Tibial nerve (tissue), 4 donors: ENCODE measurements at regions not wholly inside any gene's neighbourhood (a gene's known extent, or its start where the extent isn't known, plus 50 kb on each side); places are given as distances from the start of the nearest gene placed in this dataset.

ENCODE experiments used
- DNase-seq, 2 donors: peaks; one replicate each; pipeline ENCODE4 v3.0.0-alpha.2; 2019; ENCODE audit warnings: low spot score in 2 of 2
- H3K27ac ChIP-seq, 4 donors: fragments of 200-600 bp; sonication (generic) in 3 of 4; one replicate each; pipeline ENCODE4 v1.5.1; 2017 to 2019; ENCODE audit warnings: mild to moderate bottlenecking in 1 of 4
- H3K27me3 ChIP-seq, 2 donors: fragments of 200-600 bp; sonication (generic) in 1 of 2; one replicate each; pipeline versions ENCODE4 v1.5.1 to v1.6.0; 2017 to 2019
- H3K36me3 ChIP-seq, 3 donors: fragments of 200-600 bp; sonication (generic); one replicate each; pipeline ENCODE4 v1.5.1; 2018 to 2019
- H3K4me1 ChIP-seq, 4 donors: fragments of 200-600 bp; sonication (generic) in 3 of 4; one replicate each; pipeline ENCODE4 v1.5.1; 2017 to 2019
- H3K4me3 ChIP-seq, 4 donors: fragments of 200-600 bp; sonication (generic) in 3 of 4; one replicate each; pipeline ENCODE4 v1.5.1; 2017 to 2019; ENCODE audit warnings: mild to moderate bottlenecking in 1 of 4, moderate library complexity in 1 of 4
- H3K9me3 ChIP-seq, 4 donors: fragments of 200-600 bp; sonication (generic) in 3 of 4; one replicate each; pipeline ENCODE4 v1.5.1; 2017 to 2019
- EP300 ChIP-seq, 2 donors: sonication (generic); formaldehyde crosslinking; IDR thresholded peaks; one replicate each; pipeline ENCODE4 v1.6.1; 2017; ENCODE audit warnings: antibody characterized with exemption in 2 of 2, mild to moderate bottlenecking in 1 of 2
- POLR2A ChIP-seq, 2 donors: fragments of 450-650 bp; IDR thresholded peaks; one replicate each; pipeline ENCODE4 v1.6.1; 2017; ENCODE audit warnings: antibody characterized with exemption in 2 of 2, mild to moderate bottlenecking in 2 of 2, moderate library complexity in 2 of 2
- WGBS, 2 donors: methylation state at CpG; one replicate each; pipeline ENCODE4 v1.1.5; 2018; 5-methylcytosine and 5-hydroxymethylcytosine counted together
- TF ChIP-seq, protein P1 (sequence below), 5 experiments: fragments of 200-600 bp in 3 of 5; fragments of 450-650 bp in 2 of 5; sonication (generic) in 3 of 5; IDR thresholded peaks; one replicate each; pipeline ENCODE4 v1.5.1; 2016 to 2019; ENCODE audit warnings: antibody characterized with exemption in 5 of 5, mild to moderate bottlenecking in 3 of 5, moderate library complexity in 2 of 5

DNA sequence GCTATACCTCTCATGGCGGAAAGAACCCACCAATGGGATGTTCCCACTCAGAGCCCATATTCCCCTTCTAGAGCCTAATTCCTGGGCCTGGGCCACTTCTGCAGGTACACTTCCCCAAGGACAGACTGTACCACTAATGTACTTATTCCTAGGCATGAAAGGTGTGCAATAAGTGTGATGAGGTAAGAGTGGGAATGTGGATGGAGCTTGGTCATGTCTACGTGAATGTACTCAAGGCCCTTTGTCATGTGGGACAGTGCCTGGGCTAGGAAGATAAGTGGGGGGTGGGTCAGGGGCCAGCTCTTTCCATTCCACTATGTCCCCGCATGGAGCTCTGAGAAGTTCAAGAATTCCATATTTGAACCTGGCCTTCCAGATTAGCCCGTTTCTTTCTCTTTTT lies 63.4 kb upstream of the FUT8 start:
- WGBS, 2 donors = 92 to 99% methylated on average over 4 of the region's 4 CpGs
- H3K4me1 ChIP-seq = peaks cover 0 to 10% (median 0%) of the 10 kb centered on the region in 4 donors
- H3K27me3 ChIP-seq = no peaks in the 10 kb centered on the region
- no peak overlapping the region for H3K27ac ChIP-seq
- TF ChIP-seq POLR2A (IDR thresholded peaks at IDR 0.05) (no peak), EP300 (IDR thresholded peaks at IDR 0.05) (no peak)
- TF ChIP-seq, protein P1, sequence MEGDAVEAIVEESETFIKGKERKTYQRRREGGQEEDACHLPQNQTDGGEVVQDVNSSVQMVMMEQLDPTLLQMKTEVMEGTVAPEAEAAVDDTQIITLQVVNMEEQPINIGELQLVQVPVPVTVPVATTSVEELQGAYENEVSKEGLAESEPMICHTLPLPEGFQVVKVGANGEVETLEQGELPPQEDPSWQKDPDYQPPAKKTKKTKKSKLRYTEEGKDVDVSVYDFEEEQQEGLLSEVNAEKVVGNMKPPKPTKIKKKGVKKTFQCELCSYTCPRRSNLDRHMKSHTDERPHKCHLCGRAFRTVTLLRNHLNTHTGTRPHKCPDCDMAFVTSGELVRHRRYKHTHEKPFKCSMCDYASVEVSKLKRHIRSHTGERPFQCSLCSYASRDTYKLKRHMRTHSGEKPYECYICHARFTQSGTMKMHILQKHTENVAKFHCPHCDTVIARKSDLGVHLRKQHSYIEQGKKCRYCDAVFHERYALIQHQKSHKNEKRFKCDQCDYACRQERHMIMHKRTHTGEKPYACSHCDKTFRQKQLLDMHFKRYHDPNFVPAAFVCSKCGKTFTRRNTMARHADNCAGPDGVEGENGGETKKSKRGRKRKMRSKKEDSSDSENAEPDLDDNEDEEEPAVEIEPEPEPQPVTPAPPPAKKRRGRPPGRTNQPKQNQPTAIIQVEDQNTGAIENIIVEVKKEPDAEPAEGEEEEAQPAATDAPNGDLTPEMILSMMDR (IDR thresholded peaks at IDR 0.05) = no peak
- H3K36me3 ChIP-seq = no peaks in the 10 kb centered on the region
- H3K9me3 ChIP-seq = no peaks in the 10 kb centered on the region
- H3K4me3 ChIP-seq = no peak overlapping the region
- no peak for DNase-seq

- 89 to 92% methylated on average over 6 of the region's 6 CpGs for WGBS, 2 donors
- H3K4me1 ChIP-seq = peaks cover 0 to 6% (median 3%) of the 10 kb centered on the region in 4 donors
- no peak overlapping the region for H3K4me3 ChIP-seq
- H3K9me3 ChIP-seq = no peaks in the 10 kb centered on the region
- TF ChIP-seq, protein P1 (IDR thresholded peaks at IDR 0.05) = no peak
- TF ChIP-seq POLR2A (IDR thresholded peaks at IDR 0.05) (no peak), EP300 (IDR thresholded peaks at IDR 0.05) (no peak)
- no peaks in the 10 kb centered on the region for H3K27me3 ChIP-seq
- no peaks in the 10 kb centered on the region for H3K36me3 ChIP-seq
- DNase-seq = no peak
- H3K27ac ChIP-seq = peak overlapping the region in 1 of 4 donors; percentile 34
Measured at GRCh38 chr14:65351493-65352194, 60.9 kb upstream of the FUT8 start.

GRCh38 chr14:65352964-65353530 lies 59.5 kb upstream of the FUT8 start:
- no peak for DNase-seq
- WGBS, 2 donors = 96% methylated on average over 2 of the region's 2 CpGs
- peaks cover 0 to 8% (median 0%) of the 10 kb centered on the region in 4 donors for H3K4me1 ChIP-seq

GRCh38 chr14:65354131-65354530 lies 58.4 kb upstream of the FUT8 start:
- DNase-seq = no peak
- TF ChIP-seq, protein P1 (IDR thresholded peaks at IDR 0.05) = no peak
- TF ChIP-seq POLR2A (IDR thresholded peaks at IDR 0.05) = no peak

More at GRCh38 chr14:65352964-65353530, 59.5 kb upstream of the FUT8 start:
- Histone ChIP-seq H3K36me3 (no peaks in the 10 kb centered on the region), H3K27ac (peak overlapping the region in 1 of 4 donors; percentile 26), H3K4me3 (no peak overlapping the region), H3K27me3 (no peaks in the 10 kb centered on the region), H3K9me3 (no peaks in the 10 kb centered on the region)
- TF ChIP-seq EP300 (IDR thresholded peaks at IDR 0.05) = no peak
- TF ChIP-seq, protein P1 (IDR thresholded peaks at IDR 0.05) = no peak
- TF ChIP-seq POLR2A (IDR thresholded peaks at IDR 0.05) = no peak

DNA sequence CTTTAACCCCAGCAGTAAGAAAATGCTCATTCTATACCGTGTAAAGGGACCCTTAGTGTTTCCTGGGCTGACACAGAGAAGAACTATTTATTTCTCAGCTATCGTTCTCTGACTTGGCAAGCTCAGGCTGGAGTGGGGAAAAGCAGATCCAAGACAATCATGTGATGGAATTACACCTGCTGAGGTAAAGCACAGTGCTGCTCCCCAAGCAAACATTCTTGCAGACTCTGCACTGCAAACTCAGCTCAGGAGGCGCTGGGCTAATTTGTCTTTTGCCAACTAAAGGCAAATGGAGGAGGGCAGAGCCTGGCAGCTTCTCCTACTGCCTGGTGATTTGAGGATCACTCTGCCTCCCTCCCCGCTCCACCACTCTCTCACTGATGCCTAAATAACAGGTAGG lies 57.8 kb upstream of the FUT8 start:
- H3K27ac ChIP-seq = no peak overlapping the region
- no peaks in the 10 kb centered on the region for H3K36me3 ChIP-seq
- WGBS, 2 donors = 64 to 67% methylated on average over 4 of the region's 4 CpGs
- no peak for TF ChIP-seq POLR2A (IDR thresholded peaks at IDR 0.05)
- TF ChIP-seq EP300 (IDR thresholded peaks at IDR 0.05) = no peak
- TF ChIP-seq, protein P1 (IDR thresholded peaks at IDR 0.05) = no peak
- H3K4me1 ChIP-seq = peaks cover 0 to 8% (median 2%) of the 10 kb centered on the region in 4 donors
- no peak overlapping the region for H3K4me3 ChIP-seq
- DNase-seq = no peak
- no peaks in the 10 kb centered on the region for H3K27me3 ChIP-seq
- H3K9me3 ChIP-seq = no peaks in the 10 kb centered on the region

More at GRCh38 chr14:65354131-65354530, 58.4 kb upstream of the FUT8 start:
- Histone ChIP-seq H3K4me1 (peaks cover 0 to 8% (median 0%) of the 10 kb centered on the region in 4 donors), H3K27me3 (no peaks in the 10 kb centered on the region), H3K27ac (peak overlapping the region in 1 of 4 donors; percentile 4), H3K4me3 (no peak overlapping the region), H3K36me3 (no peaks in the 10 kb centered on the region), H3K9me3 (no peaks in the 10 kb centered on the region)
- WGBS, 2 donors = 92 to 100% methylated on average over 2 to 3 of the region's 3 CpGs
